ENCODE measurements at regions not wholly inside any gene's neighbourhood (a gene's known extent, or its start where the extent isn't known, plus 50 kb on each side); places are given as distances from the start of the nearest gene placed in this dataset.

GRCh38 chr11:96520939-96521338 is 131.1 kb downstream of the JRKL start:
- no peak for TF ChIP-seq CTCF (IDR thresholded peaks at IDR 0.05; ENCODE audit: low read depth, low read length, missing input control)
- TF ChIP-seq, protein P1, sequence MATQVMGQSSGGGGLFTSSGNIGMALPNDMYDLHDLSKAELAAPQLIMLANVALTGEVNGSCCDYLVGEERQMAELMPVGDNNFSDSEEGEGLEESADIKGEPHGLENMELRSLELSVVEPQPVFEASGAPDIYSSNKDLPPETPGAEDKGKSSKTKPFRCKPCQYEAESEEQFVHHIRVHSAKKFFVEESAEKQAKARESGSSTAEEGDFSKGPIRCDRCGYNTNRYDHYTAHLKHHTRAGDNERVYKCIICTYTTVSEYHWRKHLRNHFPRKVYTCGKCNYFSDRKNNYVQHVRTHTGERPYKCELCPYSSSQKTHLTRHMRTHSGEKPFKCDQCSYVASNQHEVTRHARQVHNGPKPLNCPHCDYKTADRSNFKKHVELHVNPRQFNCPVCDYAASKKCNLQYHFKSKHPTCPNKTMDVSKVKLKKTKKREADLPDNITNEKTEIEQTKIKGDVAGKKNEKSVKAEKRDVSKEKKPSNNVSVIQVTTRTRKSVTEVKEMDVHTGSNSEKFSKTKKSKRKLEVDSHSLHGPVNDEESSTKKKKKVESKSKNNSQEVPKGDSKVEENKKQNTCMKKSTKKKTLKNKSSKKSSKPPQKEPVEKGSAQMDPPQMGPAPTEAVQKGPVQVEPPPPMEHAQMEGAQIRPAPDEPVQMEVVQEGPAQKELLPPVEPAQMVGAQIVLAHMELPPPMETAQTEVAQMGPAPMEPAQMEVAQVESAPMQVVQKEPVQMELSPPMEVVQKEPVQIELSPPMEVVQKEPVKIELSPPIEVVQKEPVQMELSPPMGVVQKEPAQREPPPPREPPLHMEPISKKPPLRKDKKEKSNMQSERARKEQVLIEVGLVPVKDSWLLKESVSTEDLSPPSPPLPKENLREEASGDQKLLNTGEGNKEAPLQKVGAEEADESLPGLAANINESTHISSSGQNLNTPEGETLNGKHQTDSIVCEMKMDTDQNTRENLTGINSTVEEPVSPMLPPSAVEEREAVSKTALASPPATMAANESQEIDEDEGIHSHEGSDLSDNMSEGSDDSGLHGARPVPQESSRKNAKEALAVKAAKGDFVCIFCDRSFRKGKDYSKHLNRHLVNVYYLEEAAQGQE (IDR thresholded peaks at IDR 0.05), result no peak
- no peak for TF ChIP-seq TAF1 (conservative IDR thresholded peaks at IDR 0.05)
- TF ChIP-seq RXRA (IDR thresholded peaks at IDR 0.05), result no peak
- no peak for TF ChIP-seq ZBTB33 (IDR thresholded peaks at IDR 0.05)
- TF ChIP-seq GABPA (IDR thresholded peaks at IDR 0.05 in 1 of 2, conservative IDR thresholded peaks at IDR 0.05 in 1 of 2), result no peak
- TF ChIP-seq YY1 (IDR thresholded peaks at IDR 0.05), result no peak
- TF ChIP-seq SP1 (IDR thresholded peaks at IDR 0.05), result no peak
- no peak for TF ChIP-seq FOXA1 (IDR thresholded peaks at IDR 0.05)
- no peak for TF ChIP-seq RAD21 (IDR thresholded peaks at IDR 0.05)
